ENCODE measurements at regions not wholly inside any gene's neighbourhood (a gene's known extent, or its start where the extent isn't known, plus 50 kb on each side); places are given as distances from the start of the nearest gene placed in this dataset.

- TF ChIP-seq ZNF462 (CRISPR knock-in tag; IDR thresholded peaks at IDR 0.05), result no peak
- no peak for TF ChIP-seq POLR2AphosphoS5 (IDR thresholded peaks at IDR 0.05; ENCODE audit: low read depth)
- TF ChIP-seq, protein P1, sequence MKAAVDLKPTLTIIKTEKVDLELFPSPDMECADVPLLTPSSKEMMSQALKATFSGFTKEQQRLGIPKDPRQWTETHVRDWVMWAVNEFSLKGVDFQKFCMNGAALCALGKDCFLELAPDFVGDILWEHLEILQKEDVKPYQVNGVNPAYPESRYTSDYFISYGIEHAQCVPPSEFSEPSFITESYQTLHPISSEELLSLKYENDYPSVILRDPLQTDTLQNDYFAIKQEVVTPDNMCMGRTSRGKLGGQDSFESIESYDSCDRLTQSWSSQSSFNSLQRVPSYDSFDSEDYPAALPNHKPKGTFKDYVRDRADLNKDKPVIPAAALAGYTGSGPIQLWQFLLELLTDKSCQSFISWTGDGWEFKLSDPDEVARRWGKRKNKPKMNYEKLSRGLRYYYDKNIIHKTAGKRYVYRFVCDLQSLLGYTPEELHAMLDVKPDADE (IDR thresholded peaks at IDR 0.05), result no peak
These were observed 193.8 kb downstream of the GADD45G start (continued) for GRCh38 chr9:89798547-89799120.

DNA sequence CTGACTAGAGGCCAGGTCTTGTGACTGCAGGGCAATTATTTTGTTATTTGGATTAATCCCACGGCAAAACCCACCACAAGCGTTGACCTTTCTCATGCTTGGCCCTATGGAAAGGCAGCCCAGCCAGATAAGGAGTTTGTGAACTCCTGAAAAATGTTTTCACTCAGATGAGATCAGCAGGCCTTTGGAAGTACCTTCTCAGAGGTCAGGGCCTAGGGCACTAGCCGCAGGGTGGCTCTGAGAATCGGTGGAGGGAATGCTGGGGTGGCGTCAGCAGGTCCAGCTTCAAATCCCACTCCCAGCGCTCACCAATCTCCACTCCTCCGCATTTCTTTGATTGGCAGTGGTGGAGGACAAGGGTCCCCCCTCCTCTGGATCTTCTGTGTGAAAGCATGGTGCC lies 194.4 kb downstream of the GADD45G start:
- no peak overlapping the region for H3K4me3 Mint-ChIP-seq
- no peak overlapping the region for H3K27ac ChIP-seq (ENCODE audit: low read depth)
- H3K9me2 ChIP-seq (ENCODE audit: insufficient read depth), result peaks cover 8% of the 10 kb centered on the region
- DNase-seq (ENCODE audit: low spot score), result no peak
- peaks cover 7% of the 10 kb centered on the region for H3K27me3 Mint-ChIP-seq (ENCODE audit: insufficient read depth, low read depth, poor library complexity)
- H3K9me3 Mint-ChIP-seq, result no peaks in the 10 kb centered on the region; the same call in 2 of the 3 replicates
- no peak overlapping the region for H3K27ac Mint-ChIP-seq
- H3K4me2 ChIP-seq, result no peak overlapping the region
- no peaks in the 10 kb centered on the region for H4K20me1 ChIP-seq (replicated peaks; ENCODE audit: insufficient read depth)
- H3K36me3 ChIP-seq (ENCODE audit: insufficient read depth), result no peaks in the 10 kb centered on the region
- H3K4me3 ChIP-seq, result no peak overlapping the region
- no peaks in the 10 kb centered on the region for H3K27me3 ChIP-seq (ENCODE audit: insufficient read depth)
- H3K79me2 ChIP-seq (replicated peaks; ENCODE audit: insufficient read depth), result no peaks in the 10 kb centered on the region
- no peaks in the 10 kb centered on the region for H3K36me3 Mint-ChIP-seq (ENCODE audit: low read depth)
- ATAC-seq, result no peak
- H3F3A ChIP-seq (replicated peaks; ENCODE audit: low read depth), result no peaks in the 10 kb centered on the region
- peaks cover 6% of the 10 kb centered on the region for H3K4me1 ChIP-seq (ENCODE audit: insufficient read depth)
- H2AFZ ChIP-seq, result no peak overlapping the region
- peaks cover 6% of the 10 kb centered on the region for H3K4me1 Mint-ChIP-seq
- TF ChIP-seq POLR2AphosphoS5 (IDR thresholded peaks at IDR 0.05; ENCODE audit: low read depth), result no peak
- TF ChIP-seq, protein P2, sequence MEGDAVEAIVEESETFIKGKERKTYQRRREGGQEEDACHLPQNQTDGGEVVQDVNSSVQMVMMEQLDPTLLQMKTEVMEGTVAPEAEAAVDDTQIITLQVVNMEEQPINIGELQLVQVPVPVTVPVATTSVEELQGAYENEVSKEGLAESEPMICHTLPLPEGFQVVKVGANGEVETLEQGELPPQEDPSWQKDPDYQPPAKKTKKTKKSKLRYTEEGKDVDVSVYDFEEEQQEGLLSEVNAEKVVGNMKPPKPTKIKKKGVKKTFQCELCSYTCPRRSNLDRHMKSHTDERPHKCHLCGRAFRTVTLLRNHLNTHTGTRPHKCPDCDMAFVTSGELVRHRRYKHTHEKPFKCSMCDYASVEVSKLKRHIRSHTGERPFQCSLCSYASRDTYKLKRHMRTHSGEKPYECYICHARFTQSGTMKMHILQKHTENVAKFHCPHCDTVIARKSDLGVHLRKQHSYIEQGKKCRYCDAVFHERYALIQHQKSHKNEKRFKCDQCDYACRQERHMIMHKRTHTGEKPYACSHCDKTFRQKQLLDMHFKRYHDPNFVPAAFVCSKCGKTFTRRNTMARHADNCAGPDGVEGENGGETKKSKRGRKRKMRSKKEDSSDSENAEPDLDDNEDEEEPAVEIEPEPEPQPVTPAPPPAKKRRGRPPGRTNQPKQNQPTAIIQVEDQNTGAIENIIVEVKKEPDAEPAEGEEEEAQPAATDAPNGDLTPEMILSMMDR (conservative IDR thresholded peaks at IDR 0.05; ENCODE audit: low read depth in 2 of 2), result no peak
- no peak for TF ChIP-seq JUNB (IDR thresholded peaks at IDR 0.05; ENCODE audit: unreplicated experiment)
- no peak for TF ChIP-seq ZNF462 (CRISPR knock-in tag; IDR thresholded peaks at IDR 0.05)
- TF ChIP-seq NANOG (IDR thresholded peaks at IDR 0.05; ENCODE audit: borderline replicate concordance), result no peak

Measured in GM23338 (cell line).